Fibroblast of pulmonary artery (primary cell): ENCODE measurements at regions not wholly inside any gene's neighbourhood (a gene's known extent, or its start where the extent isn't known, plus 50 kb on each side); places are given as distances from the start of the nearest gene placed in this dataset.

Experiments used
- DNase-seq: peaks from one replicate; pipeline ENCODE4 v3.0.0-alpha.2; 2010; ENCODE audit warnings: low read depth
- H3K4me3 ChIP-seq: replicated peaks from 2 replicates; pipeline ENCODE4 v1.5.1; 2011; ENCODE audit warnings: low read depth, mild to moderate bottlenecking, control low read depth, low read length, moderate library complexity
- TF ChIP-seq, protein P1 (sequence below): IDR thresholded peaks from 2 replicates; pipeline ENCODE4 v1.5.1; 2011; ENCODE audit warnings: mild to moderate bottlenecking, control low read depth, low read length, inconsistent platforms; ENCODE audit errors: missing control alignments

DNA sequence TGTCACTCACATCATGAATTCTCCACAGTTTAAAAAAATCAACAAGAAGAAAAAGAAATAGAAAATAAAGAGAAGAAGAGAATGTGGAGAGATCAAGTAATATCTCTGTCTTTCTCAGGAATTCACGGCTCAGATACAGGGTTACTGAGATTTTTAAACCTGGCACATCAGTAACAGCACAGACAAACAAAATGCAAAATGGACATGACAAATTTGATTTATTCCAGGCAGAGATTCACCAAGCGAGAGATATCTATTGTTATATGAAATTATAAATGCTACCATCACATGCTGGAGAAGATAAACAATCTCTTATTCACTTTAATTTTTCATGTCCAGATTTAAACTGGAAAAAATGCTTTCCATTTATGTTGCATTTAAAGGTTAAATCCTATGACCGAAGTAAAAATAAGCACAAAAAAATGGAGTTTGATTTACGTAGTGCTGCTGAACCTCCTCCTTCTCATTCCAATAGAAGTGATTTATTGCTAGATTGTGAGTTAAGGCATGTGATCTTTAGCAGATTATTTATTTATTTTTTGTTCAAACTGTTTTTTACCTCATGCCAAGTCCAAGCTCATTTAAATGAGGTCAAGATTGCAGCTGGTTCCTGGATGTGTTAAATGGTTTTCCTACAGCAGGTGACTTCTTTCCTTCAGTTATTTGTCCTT is 926.4 kb downstream of the MAT2B start:
- no peak overlapping the region for H3K4me3 ChIP-seq
- TF ChIP-seq, protein P1, sequence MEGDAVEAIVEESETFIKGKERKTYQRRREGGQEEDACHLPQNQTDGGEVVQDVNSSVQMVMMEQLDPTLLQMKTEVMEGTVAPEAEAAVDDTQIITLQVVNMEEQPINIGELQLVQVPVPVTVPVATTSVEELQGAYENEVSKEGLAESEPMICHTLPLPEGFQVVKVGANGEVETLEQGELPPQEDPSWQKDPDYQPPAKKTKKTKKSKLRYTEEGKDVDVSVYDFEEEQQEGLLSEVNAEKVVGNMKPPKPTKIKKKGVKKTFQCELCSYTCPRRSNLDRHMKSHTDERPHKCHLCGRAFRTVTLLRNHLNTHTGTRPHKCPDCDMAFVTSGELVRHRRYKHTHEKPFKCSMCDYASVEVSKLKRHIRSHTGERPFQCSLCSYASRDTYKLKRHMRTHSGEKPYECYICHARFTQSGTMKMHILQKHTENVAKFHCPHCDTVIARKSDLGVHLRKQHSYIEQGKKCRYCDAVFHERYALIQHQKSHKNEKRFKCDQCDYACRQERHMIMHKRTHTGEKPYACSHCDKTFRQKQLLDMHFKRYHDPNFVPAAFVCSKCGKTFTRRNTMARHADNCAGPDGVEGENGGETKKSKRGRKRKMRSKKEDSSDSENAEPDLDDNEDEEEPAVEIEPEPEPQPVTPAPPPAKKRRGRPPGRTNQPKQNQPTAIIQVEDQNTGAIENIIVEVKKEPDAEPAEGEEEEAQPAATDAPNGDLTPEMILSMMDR = no peak
- DNase-seq = no peak

DNA sequence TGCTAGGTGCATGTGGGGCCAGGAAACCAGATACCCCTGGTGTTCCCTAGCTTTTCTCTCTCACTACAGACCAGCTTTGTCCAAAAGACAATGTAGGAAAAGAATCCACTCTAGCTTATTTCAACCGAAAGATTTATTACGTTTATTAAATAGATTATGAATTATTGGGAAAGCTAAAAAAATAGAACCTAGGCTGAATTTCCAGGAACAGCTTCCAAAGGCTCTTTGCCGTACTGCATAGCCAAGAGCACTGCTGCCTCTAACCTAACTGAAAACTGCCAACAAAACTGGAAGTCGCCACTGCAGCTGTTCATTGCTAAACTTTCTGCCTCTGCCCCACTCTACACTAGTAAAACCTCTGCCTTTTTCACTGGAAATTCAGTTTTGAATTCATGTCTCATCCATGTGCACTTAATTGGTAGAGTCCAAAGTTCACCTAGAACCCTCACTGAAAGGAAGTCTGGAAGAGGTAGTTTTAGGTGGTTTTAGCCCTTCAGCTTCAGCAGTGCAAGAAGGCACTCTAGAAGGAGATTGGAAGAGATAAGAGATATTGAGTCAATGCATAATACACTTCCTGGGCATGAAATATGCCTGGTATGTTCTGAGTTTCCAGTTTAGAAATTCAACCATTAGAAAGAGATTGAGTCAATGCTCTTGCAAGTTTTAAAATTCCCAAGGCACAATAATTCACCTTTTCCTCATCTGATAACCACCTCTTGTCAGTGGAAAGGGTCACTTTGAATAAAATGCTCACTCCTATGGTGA is 927.9 kb downstream of the MAT2B start:
- no peak overlapping the region for H3K4me3 ChIP-seq
- TF ChIP-seq, protein P1 = no peak
- peak; percentile 27 for DNase-seq

DNA sequence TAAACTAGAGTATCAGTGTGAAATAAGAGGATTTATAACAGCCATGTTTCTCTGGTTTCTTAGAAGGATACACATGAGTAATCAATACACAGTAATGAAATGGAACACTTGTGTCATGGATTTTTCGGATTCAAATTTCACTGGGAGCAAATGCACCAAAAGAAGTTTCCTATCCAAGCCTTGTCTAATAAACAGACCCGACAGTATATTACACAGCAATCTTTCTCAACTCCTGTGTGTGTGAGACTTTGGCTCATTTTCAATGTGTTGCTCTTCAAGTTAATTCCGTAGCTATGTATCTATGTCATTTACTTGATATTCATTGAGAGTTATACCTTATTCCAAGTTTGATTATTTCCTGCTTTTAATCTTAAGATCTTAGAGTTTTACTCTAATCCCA is 930.2 kb downstream of the MAT2B start:
- H3K4me3 ChIP-seq = no peak overlapping the region
- no peak for DNase-seq
- TF ChIP-seq, protein P1 = no peak

DNA sequence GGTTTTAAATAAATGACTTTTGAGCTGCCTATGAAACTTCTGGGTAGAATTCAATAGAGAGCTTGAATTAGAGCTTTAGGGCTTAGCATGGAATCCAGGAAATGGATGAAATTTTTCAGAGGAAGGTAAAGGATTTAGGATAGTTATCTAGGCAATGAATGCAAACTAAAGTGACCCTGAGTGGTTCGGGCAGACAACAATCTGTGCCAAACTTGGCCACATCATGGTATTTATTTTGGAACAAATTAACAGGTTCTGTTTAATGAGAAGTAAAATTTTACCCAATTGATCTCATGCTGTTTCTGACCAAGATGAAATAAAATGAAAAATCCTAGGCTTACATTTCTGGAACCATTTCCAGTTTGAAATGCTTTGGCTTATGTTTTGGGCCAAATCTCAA is 934.4 kb downstream of the MAT2B start:
- H3K4me3 ChIP-seq = no peak overlapping the region
- no peak for DNase-seq
- TF ChIP-seq, protein P1 = no peak

DNA sequence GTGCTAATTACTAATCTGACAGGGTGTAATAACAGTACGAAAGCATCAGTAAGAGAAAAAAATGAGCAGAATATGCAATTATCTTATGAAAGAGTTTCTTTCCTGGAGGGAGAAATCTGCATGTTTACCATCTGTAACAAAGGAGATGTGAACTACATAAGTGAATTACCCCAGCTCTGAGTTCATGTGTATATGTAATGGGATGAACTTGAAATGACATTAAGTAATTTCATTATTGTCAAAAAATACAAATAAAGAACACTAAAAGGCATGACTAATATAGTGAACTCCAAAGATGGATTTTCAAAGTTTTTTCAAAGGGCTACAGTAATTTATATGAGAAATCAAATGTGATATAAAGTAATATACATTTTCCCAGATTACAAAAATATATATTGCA is 944.0 kb downstream of the MAT2B start:
- no peak for DNase-seq
- H3K4me3 ChIP-seq = no peak overlapping the region
- TF ChIP-seq, protein P1 = no peak

DNA sequence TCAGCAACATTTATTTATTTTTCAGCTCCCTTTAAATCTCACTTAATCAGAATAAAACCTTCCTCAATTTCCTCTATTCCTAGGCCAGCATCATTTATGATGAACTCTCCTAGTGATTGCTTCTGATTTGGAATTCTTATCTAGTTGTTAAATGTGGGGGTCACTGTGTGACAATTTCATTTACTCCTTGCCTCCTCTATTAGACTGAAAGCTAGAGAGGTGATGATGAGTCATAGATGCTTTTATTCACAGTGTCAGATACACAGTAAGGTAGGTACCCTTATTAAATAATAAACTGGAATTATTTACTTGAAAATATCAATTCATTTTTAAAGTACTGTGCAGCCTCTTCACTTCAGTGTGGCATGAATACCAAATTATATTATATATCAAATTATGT is 960.6 kb downstream of the MAT2B start:
- no peak for DNase-seq
- H3K4me3 ChIP-seq = no peak overlapping the region
- TF ChIP-seq, protein P1 = no peak
